ENCODE measurements at regions not wholly inside any gene's neighbourhood (a gene's known extent, or its start where the extent isn't known, plus 50 kb on each side); places are given as distances from the start of the nearest gene placed in this dataset.

- ChIA-PET POLR2A (no interaction called here), CTCF (no interaction called here), RAD21 (ENCODE audit: low non-redundant PET in 1 of 2, low total read pairs in 2 of 2, uncharacterized antibody in 2 of 2, unreplicated experiment in 2 of 2) (no interaction called here)
- no peaks in the 10 kb centered on the region for H3K36me3 ChIP-seq (ENCODE audit: control insufficient read depth in 1 of 2, insufficient read depth in 2 of 2, low read length in 2 of 2)
- no peaks in the 10 kb centered on the region for H4K20me1 ChIP-seq (ENCODE audit: insufficient read depth)
- no peak overlapping the region for H3K4me2 ChIP-seq (ENCODE audit: low read length)
- BruUV-seq (replicated peaks): no TSS peak
- H3K4me1 ChIP-seq (ENCODE audit: control insufficient read depth in 1 of 2, insufficient read depth in 2 of 2, low read length in 2 of 2): no peaks in the 10 kb centered on the region
- no peak overlapping the region for H3K9ac ChIP-seq (ENCODE audit: low read length)
- H3K9me3 ChIP-seq (ENCODE audit: control insufficient read depth in 1 of 2, insufficient read depth in 1 of 2, low read depth in 1 of 2, low read length in 2 of 2): no peaks in the 10 kb centered on the region
- DNase-seq (ENCODE audit: low read depth, low spot score) (no peak), ATAC-seq (no peak)
- H3K27ac ChIP-seq (ENCODE audit: low read depth, low read length): no peak overlapping the region
- H3K27me3 ChIP-seq (ENCODE audit: insufficient read depth, low read length): no peaks in the 10 kb centered on the region
- no peak overlapping the region for H3K4me3 ChIP-seq (replicated peaks in 1 of 2; ENCODE audit: low read depth in 1 of 2, low read length in 2 of 2)
- H2AFZ ChIP-seq (ENCODE audit: low read depth, low read length, poor library complexity, severe bottlenecking): no peak overlapping the region
- TF ChIP-seq TCF7L2 (IDR thresholded peaks at IDR 0.05; ENCODE audit: borderline replicate concordance, extremely low read depth, insufficient read depth, insufficient read length): no peak
- no peak for TF ChIP-seq CTCF (IDR thresholded peaks at IDR 0.05 in 2 of 3, conservative IDR thresholded peaks at IDR 0.05 in 1 of 3; ENCODE audit: borderline replicate concordance in 1 of 3, insufficient read depth in 1 of 3, low read depth in 2 of 3, low read length in 2 of 3)
- TF ChIP-seq, protein P1, sequence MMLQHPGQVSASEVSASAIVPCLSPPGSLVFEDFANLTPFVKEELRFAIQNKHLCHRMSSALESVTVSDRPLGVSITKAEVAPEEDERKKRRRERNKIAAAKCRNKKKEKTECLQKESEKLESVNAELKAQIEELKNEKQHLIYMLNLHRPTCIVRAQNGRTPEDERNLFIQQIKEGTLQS (IDR thresholded peaks at IDR 0.05): no peak
- TF ChIP-seq SP1 (IDR thresholded peaks at IDR 0.05; ENCODE audit: low read depth): no peak
- TF ChIP-seq EZH2 (IDR thresholded peaks at IDR 0.05): no peak
- no peak for TF ChIP-seq ZBTB33 (IDR thresholded peaks at IDR 0.05; ENCODE audit: extremely low read depth, insufficient replicate concordance, low read length)
- no peak for TF ChIP-seq POLR2A (IDR thresholded peaks at IDR 0.05; ENCODE audit: borderline replicate concordance, extremely low read depth, insufficient read depth, insufficient read length)
- TF ChIP-seq SRF (IDR thresholded peaks at IDR 0.05; ENCODE audit: low read depth): no peak
- TF ChIP-seq FOSL1 (IDR thresholded peaks at IDR 0.05; ENCODE audit: low read depth): no peak
- no peak for TF ChIP-seq ZFX (IDR thresholded peaks at IDR 0.05)
- TF ChIP-seq ZNF274 (IDR thresholded peaks at IDR 0.05; ENCODE audit: low read depth, low read length): no peak
- no peak for TF ChIP-seq EZH2phosphoT487 (IDR thresholded peaks at IDR 0.05; ENCODE audit: borderline replicate concordance)
- TF ChIP-seq CEBPB (IDR thresholded peaks at IDR 0.05; ENCODE audit: low read depth): no peak
- no peak for TF ChIP-seq CBX3 (IDR thresholded peaks at IDR 0.05; ENCODE audit: low read depth)
- no peak for TF ChIP-seq SIN3A (IDR thresholded peaks at IDR 0.05; ENCODE audit: low read depth)
- intact Hi-C loops (cut with micrococcal nuclease): no loop called here
- 0 out of 2 replicates have a peak, but pooled peaks cover 4% of the 10 kb centered on the region for H3K9me2 ChIP-seq (ENCODE audit: insufficient read depth)
- no peaks in the 10 kb centered on the region for H3K79me2 ChIP-seq (ENCODE audit: insufficient read depth, low read length)
Observed at GRCh38 chr13:73989244-73989843, 144.9 kb downstream of the KLF12 start.

Measured in HCT116 (cell line).